ENCODE measurements at regions not wholly inside any gene's neighbourhood (a gene's known extent, or its start where the extent isn't known, plus 50 kb on each side); places are given as distances from the start of the nearest gene placed in this dataset.

DNA sequence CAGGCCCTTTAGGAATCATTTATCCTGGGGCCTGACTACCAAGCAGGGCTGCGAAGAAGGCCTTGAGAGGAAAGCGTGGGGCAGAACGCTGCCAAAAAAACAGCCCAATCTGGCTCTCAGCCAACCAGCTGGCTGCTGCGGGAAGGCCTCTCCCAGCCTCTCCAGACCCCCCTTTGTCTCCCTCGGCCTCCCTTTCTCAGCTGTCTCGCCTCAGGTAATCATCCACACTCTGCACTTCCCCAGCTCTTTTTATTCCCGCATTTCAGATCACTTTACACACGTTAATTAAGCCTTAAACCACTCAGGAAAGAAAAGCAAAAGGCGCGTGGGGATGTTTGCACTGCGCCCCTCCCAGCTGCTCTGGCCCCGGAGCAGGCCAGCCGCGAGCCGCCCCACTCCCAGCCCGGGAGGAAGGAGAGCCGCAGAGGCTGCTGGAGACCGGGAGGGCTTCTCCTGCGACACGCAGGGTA, 208.2 kb upstream of the FOXN3 start:
- TF ChIP-seq EP300 (IDR thresholded peaks at IDR 0.05): no peak
- no peak for TF ChIP-seq POLR2A (IDR thresholded peaks at IDR 0.05)
- TF ChIP-seq CTCF (IDR thresholded peaks at IDR 0.05): no peak
- no peak for TF ChIP-seq POLR2AphosphoS5 (IDR thresholded peaks at IDR 0.05)
- H3K4me1 ChIP-seq: peaks cover 16% of the 10 kb centered on the region
- H3K4me3 ChIP-seq: no peak overlapping the region
- no peak overlapping the region for H3K27ac ChIP-seq
- no peak for DNase-seq (ENCODE audit: low spot score in 2 of 2)
- no peaks in the 10 kb centered on the region for H3K36me3 ChIP-seq
- H3K27me3 ChIP-seq: no peaks in the 10 kb centered on the region
- 31% methylated on average over 16 of the region's 20 CpGs for WGBS
- no peaks in the 10 kb centered on the region for H3K9me3 ChIP-seq

DNA sequence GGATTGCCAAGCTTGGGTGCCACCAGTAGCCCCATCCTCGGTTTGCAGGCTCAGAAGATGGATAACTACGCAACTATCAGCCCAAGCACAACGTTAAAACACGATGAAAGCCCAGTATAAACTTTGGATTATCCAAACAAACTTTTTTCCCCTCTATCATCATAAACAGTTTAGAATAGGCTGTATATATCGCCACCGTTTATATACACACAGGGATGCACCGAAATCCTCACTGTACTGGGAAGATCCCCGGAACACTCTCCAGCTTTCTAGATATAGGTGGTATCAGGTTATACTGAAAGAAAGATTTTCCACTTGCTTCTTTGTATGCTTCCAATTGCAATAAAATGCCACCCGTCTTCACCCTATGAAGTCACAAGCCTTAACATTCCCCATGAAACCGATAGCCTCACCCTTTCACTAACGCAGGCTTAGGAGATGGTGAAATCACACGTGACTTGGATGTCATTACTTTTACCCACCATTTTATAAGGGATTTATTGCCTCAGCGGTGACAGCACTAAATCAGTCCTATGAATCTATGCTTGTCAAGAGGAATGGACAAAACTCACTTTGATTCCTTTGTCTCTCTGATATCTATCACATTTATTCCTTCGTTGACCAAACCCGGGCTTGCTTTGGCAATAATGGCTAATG, 207.6 kb upstream of the FOXN3 start:
- Histone ChIP-seq H3K27ac (no peak overlapping the region), H3K9me3 (no peaks in the 10 kb centered on the region), H3K36me3 (no peaks in the 10 kb centered on the region), H3K4me1 (peaks cover 20% of the 10 kb centered on the region), H3K27me3 (no peaks in the 10 kb centered on the region), H3K4me3 (no peak overlapping the region)
- no peak for DNase-seq (ENCODE audit: low spot score in 2 of 2)
- TF ChIP-seq POLR2AphosphoS5 (IDR thresholded peaks at IDR 0.05) (no peak), CTCF (IDR thresholded peaks at IDR 0.05) (no peak), EP300 (IDR thresholded peaks at IDR 0.05) (no peak), POLR2A (IDR thresholded peaks at IDR 0.05) (no peak)
- WGBS: 88% methylated on average over 15 of the region's 15 CpGs

- no peaks in the 10 kb centered on the region for H3K9me3 ChIP-seq
- H3K4me1 ChIP-seq: peaks cover 31% of the 10 kb centered on the region
- H3K27ac ChIP-seq: no peak overlapping the region
- WGBS: 96% methylated on average over 14 of the region's 14 CpGs
- no peaks in the 10 kb centered on the region for H3K27me3 ChIP-seq
- no peak overlapping the region for H3K4me3 ChIP-seq
- TF ChIP-seq POLR2A (IDR thresholded peaks at IDR 0.05) (no peak), CTCF (IDR thresholded peaks at IDR 0.05) (no peak), EP300 (IDR thresholded peaks at IDR 0.05) (no peak), POLR2AphosphoS5 (IDR thresholded peaks at IDR 0.05) (no peak)
- DNase-seq (ENCODE audit: low spot score in 2 of 2): no peak
- no peaks in the 10 kb centered on the region for H3K36me3 ChIP-seq
Measured at GRCh38 chr14:89621791-89622638, 205.0 kb upstream of the FOXN3 start.

DNA sequence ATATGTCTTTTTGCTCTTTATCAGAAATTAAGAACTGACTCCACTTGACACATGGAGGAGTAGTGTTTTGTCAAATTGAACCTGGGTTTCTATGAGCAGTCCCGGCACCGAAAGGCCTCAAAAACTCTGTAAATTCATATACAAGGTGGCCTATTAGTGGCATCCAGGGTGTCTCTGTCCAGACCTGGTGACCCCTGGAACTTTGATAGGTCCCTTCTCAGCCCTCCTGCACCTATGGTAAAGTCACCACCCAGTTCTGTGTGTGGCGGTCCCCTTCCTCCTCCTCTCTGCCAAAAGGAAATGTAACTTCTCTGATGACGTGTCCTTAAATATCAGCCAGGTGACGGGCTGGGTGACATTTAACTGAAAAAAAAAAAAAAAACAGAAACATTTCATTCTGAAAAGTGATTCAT, 204.0 kb upstream of the FOXN3 start:
- no peak overlapping the region for H3K4me3 ChIP-seq
- H3K9me3 ChIP-seq: no peaks in the 10 kb centered on the region
- H3K36me3 ChIP-seq: no peaks in the 10 kb centered on the region
- TF ChIP-seq CTCF (IDR thresholded peaks at IDR 0.05) (no peak), POLR2AphosphoS5 (IDR thresholded peaks at IDR 0.05) (no peak), EP300 (IDR thresholded peaks at IDR 0.05) (no peak), POLR2A (IDR thresholded peaks at IDR 0.05) (no peak)
- no peaks in the 10 kb centered on the region for H3K27me3 ChIP-seq
- WGBS: 75% methylated on average over 5 of the region's 5 CpGs
- no peak overlapping the region for H3K27ac ChIP-seq
- H3K4me1 ChIP-seq: peaks cover 41% of the 10 kb centered on the region
- no peak for DNase-seq (ENCODE audit: low spot score in 2 of 2)

DNA sequence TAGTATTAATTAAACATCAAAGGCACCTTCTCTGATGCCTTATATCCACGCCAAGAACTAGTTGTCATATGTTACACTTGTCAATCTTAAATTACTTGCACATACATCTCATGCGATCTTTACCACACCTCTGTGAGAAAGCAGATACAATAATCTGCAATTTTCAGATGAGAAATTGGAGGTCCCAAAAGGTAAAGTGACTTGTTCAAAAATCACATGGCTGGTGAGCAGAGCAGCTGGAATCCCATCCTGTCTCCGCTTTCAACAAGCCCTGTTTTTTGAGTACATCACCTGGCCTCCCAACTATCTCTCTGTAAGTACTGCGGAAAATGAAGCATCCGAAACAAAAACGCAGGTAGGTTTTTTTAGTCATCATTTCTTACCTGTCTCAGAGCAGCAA, 203.4 kb upstream of the FOXN3 start:
- no peak for DNase-seq (ENCODE audit: low spot score in 2 of 2)
- Histone ChIP-seq H3K4me3 (no peak overlapping the region), H3K27me3 (no peaks in the 10 kb centered on the region), H3K4me1 (peaks cover 42% of the 10 kb centered on the region), H3K36me3 (no peaks in the 10 kb centered on the region), H3K9me3 (no peaks in the 10 kb centered on the region), H3K27ac (no peak overlapping the region)
- no peak for TF ChIP-seq EP300 (IDR thresholded peaks at IDR 0.05)
- TF ChIP-seq POLR2AphosphoS5 (IDR thresholded peaks at IDR 0.05): no peak
- TF ChIP-seq CTCF (IDR thresholded peaks at IDR 0.05): no peak
- TF ChIP-seq POLR2A (IDR thresholded peaks at IDR 0.05): no peak
- 95% methylated on average over 6 of the region's 6 CpGs for WGBS

Measured in suprapubic skin (tissue), 4 donors.